GM21515 (cell line): ENCODE measurements at regions not wholly inside any gene's neighbourhood (a gene's known extent, or its start where the extent isn't known, plus 50 kb on each side); places are given as distances from the start of the nearest gene placed in this dataset.
"Not testable (repeated sequence)": the region's sequence is repeated elsewhere in the genome, so short reads cannot be mapped to it uniquely, and the experiment has no call there.

Source experiments
- ATAC-seq: cut with Tn5 transposase; IDR thresholded peaks from one replicate; pipeline ENCODE4 v1.9.1; 2021; ENCODE audit not compliant: unreplicated experiment

- ATAC-seq = no peak
These were observed 102.6 kb upstream of the WDR11 start for GRCh38 chr10:120748519-120748918.

- no peak for ATAC-seq
These were observed 102.1 kb upstream of the WDR11 start for GRCh38 chr10:120749072-120749471.

GRCh38 chr10:120749856-120750566 lies 101.2 kb upstream of the WDR11 start:
- ATAC-seq = no peak

- ATAC-seq = no peak
These were observed 95.4 kb upstream of the WDR11 start for GRCh38 chr10:120755771-120756170.

GRCh38 chr10:120760253-120760652 lies 90.9 kb upstream of the WDR11 start:
- ATAC-seq = no peak

- ATAC-seq = no peak
These were observed 89.2 kb upstream of the WDR11 start for GRCh38 chr10:120761951-120762350.

GRCh38 chr10:120765226-120765803 lies 85.8 kb upstream of the WDR11 start:
- ATAC-seq = no peak

GRCh38 chr10:120768227-120768626 lies 82.9 kb upstream of the WDR11 start:
- no peak for ATAC-seq

- ATAC-seq = no peak
These were observed 80.7 kb upstream of the WDR11 start for GRCh38 chr10:120770496-120770895.

GRCh38 chr10:120776442-120776841 lies 74.7 kb upstream of the WDR11 start:
- no peak for ATAC-seq

GRCh38 chr10:120782336-120782735 lies 68.8 kb upstream of the WDR11 start:
- ATAC-seq = no peak

GRCh38 chr10:120783098-120783497 lies 68.1 kb upstream of the WDR11 start:
- ATAC-seq = no peak

- no peak for ATAC-seq
These were observed 67.3 kb upstream of the WDR11 start for GRCh38 chr10:120783867-120784266.

- no peak for ATAC-seq
These were observed 62.4 kb upstream of the WDR11 start for GRCh38 chr10:120788771-120789170.

- ATAC-seq = no peak
These were observed 61.6 kb upstream of the WDR11 start for GRCh38 chr10:120789303-120790203.

- no peak for ATAC-seq
These were observed 59.8 kb upstream of the WDR11 start for GRCh38 chr10:120791316-120791715.

- ATAC-seq = no peak
These were observed 58.1 kb upstream of the WDR11 start for GRCh38 chr10:120793088-120793487.

- no peak for ATAC-seq
These were observed 56.8 kb upstream of the WDR11 start for GRCh38 chr10:120794390-120794789.

GRCh38 chr10:120798276-120798675 lies 52.9 kb upstream of the WDR11 start:
- not testable (repeated sequence) for ATAC-seq

GRCh38 chr10:120799849-120800248 lies 51.3 kb upstream of the WDR11 start:
- ATAC-seq = no peak

- ATAC-seq = no peak
These were observed 50.4 kb upstream of the WDR11 start for GRCh38 chr10:120800528-120801323.
